WTC11 (cell line): ENCODE measurements at regions not wholly inside any gene's neighbourhood (a gene's known extent, or its start where the extent isn't known, plus 50 kb on each side); places are given as distances from the start of the nearest gene placed in this dataset.

Experiments used
- ATAC-seq: fragments of 200-7000 bp; cut with Tn5 transposase; 2 replicates; pipeline ENCODE4 v1.10.0; 2021; ENCODE audit warnings: mild to moderate bottlenecking, moderate library complexity
- CTCF ChIA-PET: fragments of 300-600 bp; sonication (Branson Sonifier 250); formaldehyde crosslinking; loops from one replicate; lab custom pipeline; 2021; ENCODE audit warnings: antibody characterized with exemption; lab: Charles Lee
- POLR2A ChIA-PET: fragments of 350-600 bp; sonication (Branson Sonifier 250); formaldehyde crosslinking; loops from one replicate; lab custom pipeline; 2021; ENCODE audit warnings: antibody characterized with exemption; lab: Charles Lee
- DNase-seq: peaks from one replicate; pipeline ENCODE4 v3.0.0; 2021; ENCODE audit warnings: low spot score
- H3K27ac Mint-ChIP-seq: 2 replicates; pipeline ENCODE4 v1.8.0; 2021; ENCODE audit warnings: mixed read lengths
- H3K27me3 Mint-ChIP-seq: 2 replicates; pipeline ENCODE4 v1.8.0; 2021; ENCODE audit warnings: low read depth, mild to moderate bottlenecking, moderate library complexity, mixed read lengths
- H3K36me3 Mint-ChIP-seq: 2 replicates; pipeline ENCODE4 v1.8.0; 2021; ENCODE audit warnings: mixed read lengths
- H3K4me1 Mint-ChIP-seq: 2 replicates; pipeline ENCODE4 v1.8.0; 2022; ENCODE audit warnings: mixed read lengths
- H3K4me3 Mint-ChIP-seq: 2 replicates; pipeline ENCODE4 v1.8.0; 2021; ENCODE audit warnings: mild to moderate bottlenecking, moderate library complexity, mixed read lengths
- H3K9me3 Mint-ChIP-seq: 2 replicates; pipeline ENCODE4 v1.8.0; 2021; ENCODE audit warnings: mixed read lengths
- ATF1 ChIP-seq: sonication (generic); formaldehyde crosslinking; IDR thresholded peaks from 2 replicates; pipeline ENCODE4 v1.8.1; 2023; ENCODE audit warnings: mild to moderate bottlenecking, moderate library complexity, missing genetic modification reagents
- CBFB ChIP-seq: sonication (generic); formaldehyde crosslinking; IDR thresholded peaks from 2 replicates; pipeline ENCODE4 v1.8.1; 2022; ENCODE audit warnings: mild to moderate bottlenecking, low read depth, missing genetic modification reagents
- FOXP1 ChIP-seq: sonication (generic); formaldehyde crosslinking; IDR thresholded peaks from 2 replicates; pipeline ENCODE4 v1.8.0; 2022; ENCODE audit warnings: missing genetic modification reagents, mild to moderate bottlenecking, moderate library complexity, borderline replicate concordance
- HMGA2 ChIP-seq: fragments of 250-450 bp; sonication (Bioruptor Pico); IDR thresholded peaks from 2 replicates; pipeline ENCODE4 v1.4.0; 2021; ENCODE audit warnings: mild to moderate bottlenecking, moderate library complexity
- HMGXB4 ChIP-seq: sonication (generic); formaldehyde crosslinking; IDR thresholded peaks from 2 replicates; pipeline ENCODE4 v1.8.1; 2023; ENCODE audit warnings: mild to moderate bottlenecking, moderate library complexity, missing genetic modification reagents
- MAX ChIP-seq: sonication (generic); formaldehyde crosslinking; IDR thresholded peaks from 2 replicates; pipeline ENCODE4 v1.8.0; 2022; ENCODE audit warnings: mild to moderate bottlenecking, missing genetic modification reagents
- MXD4 ChIP-seq: fragments of 250-450 bp; sonication (Bioruptor Pico); IDR thresholded peaks from 2 replicates; pipeline ENCODE4 v1.8.0; 2021; ENCODE audit warnings: mild to moderate bottlenecking, moderate library complexity, borderline replicate concordance
- NR3C1 ChIP-seq: sonication (generic); formaldehyde crosslinking; conservative IDR thresholded peaks from 2 replicates; pipeline ENCODE4 v1.8.1; 2023; ENCODE audit warnings: low read depth, mild to moderate bottlenecking, missing genetic modification reagents
- OVOL2 ChIP-seq: fragments of 250-450 bp; sonication (Bioruptor Pico); IDR thresholded peaks from 2 replicates; pipeline ENCODE4 v1.9.0; 2021; ENCODE audit warnings: mild to moderate bottlenecking, borderline replicate concordance
- RORB ChIP-seq: fragments of 250-450 bp; sonication (Bioruptor Pico); IDR thresholded peaks from 2 replicates; pipeline ENCODE4 v1.9.0; 2021; ENCODE audit warnings: mild to moderate bottlenecking
- TCF7 ChIP-seq: sonication (generic); formaldehyde crosslinking; IDR thresholded peaks from 2 replicates; pipeline ENCODE4 v1.8.0; 2022; ENCODE audit warnings: mild to moderate bottlenecking, low read depth, missing genetic modification reagents, moderate library complexity
- TEAD4 ChIP-seq: sonication (generic); formaldehyde crosslinking; IDR thresholded peaks from 2 replicates; pipeline ENCODE4 v1.8.0; 2022; ENCODE audit warnings: mild to moderate bottlenecking, missing genetic modification reagents
- ZNF396 ChIP-seq: fragments of 250-450 bp; sonication (Bioruptor Pico); IDR thresholded peaks from 2 replicates; pipeline ENCODE4 v1.8.0; 2021; ENCODE audit warnings: mild to moderate bottlenecking, moderate library complexity, borderline replicate concordance
- ZNF423 ChIP-seq: fragments of 250-450 bp; sonication (Bioruptor Pico); IDR thresholded peaks from 2 replicates; pipeline ENCODE4 v2.1.2; 2022; ENCODE audit warnings: mild to moderate bottlenecking, moderate library complexity
- TF ChIP-seq, protein P1 (sequence below): sonication (generic); formaldehyde crosslinking; IDR thresholded peaks from 2 replicates; pipeline ENCODE4 v1.8.0; 2023; ENCODE audit warnings: mild to moderate bottlenecking, missing genetic modification reagents
- TF ChIP-seq, protein P2 (sequence below): sonication (generic); formaldehyde crosslinking; IDR thresholded peaks from 2 replicates; pipeline ENCODE4 v1.8.0; 2022; ENCODE audit warnings: mild to moderate bottlenecking, missing genetic modification reagents
- TF ChIP-seq, protein P3 (sequence below): sonication (generic); formaldehyde crosslinking; IDR thresholded peaks from 2 replicates; pipeline ENCODE4 v1.8.1; 2022; ENCODE audit warnings: low read depth, missing genetic modification reagents, borderline replicate concordance
- TF ChIP-seq, protein P4 (sequence below): fragments of 250-450 bp; sonication (Bioruptor Pico); IDR thresholded peaks from 2 replicates; pipeline ENCODE4 v2.1.2; 2022; ENCODE audit warnings: mild to moderate bottlenecking, moderate library complexity
- TF ChIP-seq, protein P5 (sequence below): sonication (generic); formaldehyde crosslinking; conservative IDR thresholded peaks from 2 replicates; pipeline ENCODE4 v1.8.1; 2023; ENCODE audit warnings: mild to moderate bottlenecking, low read depth, missing genetic modification reagents, moderate library complexity
- TF ChIP-seq, protein P6 (sequence below): sonication (generic); formaldehyde crosslinking; IDR thresholded peaks from 2 replicates; pipeline ENCODE4 v1.8.0; 2023; ENCODE audit warnings: missing genetic modification reagents

GRCh38 chr5:88999853-89000252 lies 116.9 kb upstream of the MEF2C start (continued):
- TF ChIP-seq, protein P1, sequence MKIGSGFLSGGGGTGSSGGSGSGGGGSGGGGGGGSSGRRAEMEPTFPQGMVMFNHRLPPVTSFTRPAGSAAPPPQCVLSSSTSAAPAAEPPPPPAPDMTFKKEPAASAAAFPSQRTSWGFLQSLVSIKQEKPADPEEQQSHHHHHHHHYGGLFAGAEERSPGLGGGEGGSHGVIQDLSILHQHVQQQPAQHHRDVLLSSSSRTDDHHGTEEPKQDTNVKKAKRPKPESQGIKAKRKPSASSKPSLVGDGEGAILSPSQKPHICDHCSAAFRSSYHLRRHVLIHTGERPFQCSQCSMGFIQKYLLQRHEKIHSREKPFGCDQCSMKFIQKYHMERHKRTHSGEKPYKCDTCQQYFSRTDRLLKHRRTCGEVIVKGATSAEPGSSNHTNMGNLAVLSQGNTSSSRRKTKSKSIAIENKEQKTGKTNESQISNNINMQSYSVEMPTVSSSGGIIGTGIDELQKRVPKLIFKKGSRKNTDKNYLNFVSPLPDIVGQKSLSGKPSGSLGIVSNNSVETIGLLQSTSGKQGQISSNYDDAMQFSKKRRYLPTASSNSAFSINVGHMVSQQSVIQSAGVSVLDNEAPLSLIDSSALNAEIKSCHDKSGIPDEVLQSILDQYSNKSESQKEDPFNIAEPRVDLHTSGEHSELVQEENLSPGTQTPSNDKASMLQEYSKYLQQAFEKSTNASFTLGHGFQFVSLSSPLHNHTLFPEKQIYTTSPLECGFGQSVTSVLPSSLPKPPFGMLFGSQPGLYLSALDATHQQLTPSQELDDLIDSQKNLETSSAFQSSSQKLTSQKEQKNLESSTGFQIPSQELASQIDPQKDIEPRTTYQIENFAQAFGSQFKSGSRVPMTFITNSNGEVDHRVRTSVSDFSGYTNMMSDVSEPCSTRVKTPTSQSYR (CRISPR knock-in tag) = no peak

GRCh38 chr5:88997937-88998336 lies 115.0 kb upstream of the MEF2C start:
- ATAC-seq = no peak
- Mint-ChIP-seq H3K9me3 (peaks cover 5% of the 10 kb centered on the region; the same call in 1 of the 2 replicates), H3K36me3 (peaks cover 5% of the 10 kb centered on the region), H3K27ac (no peak overlapping the region), H3K4me3 (no peak overlapping the region), H3K27me3 (no peaks in the 10 kb centered on the region), H3K4me1 (peaks cover 7% of the 10 kb centered on the region)
- ChIA-PET CTCF (no interaction called here), POLR2A (no interaction called here)
- DNase-seq = no peak
- TF ChIP-seq HMGA2 (CRISPR knock-in tag) = no peak
- TF ChIP-seq MAX = no peak
- no peak for TF ChIP-seq RORB (CRISPR knock-in tag)
- TF ChIP-seq FOXP1 (CRISPR knock-in tag) = no peak
- no peak for TF ChIP-seq TCF7
- TF ChIP-seq NR3C1 (CRISPR knock-in tag) = no peak
- no peak for TF ChIP-seq ZNF396 (CRISPR knock-in tag)
- TF ChIP-seq CBFB = no peak
- TF ChIP-seq, protein P2, sequence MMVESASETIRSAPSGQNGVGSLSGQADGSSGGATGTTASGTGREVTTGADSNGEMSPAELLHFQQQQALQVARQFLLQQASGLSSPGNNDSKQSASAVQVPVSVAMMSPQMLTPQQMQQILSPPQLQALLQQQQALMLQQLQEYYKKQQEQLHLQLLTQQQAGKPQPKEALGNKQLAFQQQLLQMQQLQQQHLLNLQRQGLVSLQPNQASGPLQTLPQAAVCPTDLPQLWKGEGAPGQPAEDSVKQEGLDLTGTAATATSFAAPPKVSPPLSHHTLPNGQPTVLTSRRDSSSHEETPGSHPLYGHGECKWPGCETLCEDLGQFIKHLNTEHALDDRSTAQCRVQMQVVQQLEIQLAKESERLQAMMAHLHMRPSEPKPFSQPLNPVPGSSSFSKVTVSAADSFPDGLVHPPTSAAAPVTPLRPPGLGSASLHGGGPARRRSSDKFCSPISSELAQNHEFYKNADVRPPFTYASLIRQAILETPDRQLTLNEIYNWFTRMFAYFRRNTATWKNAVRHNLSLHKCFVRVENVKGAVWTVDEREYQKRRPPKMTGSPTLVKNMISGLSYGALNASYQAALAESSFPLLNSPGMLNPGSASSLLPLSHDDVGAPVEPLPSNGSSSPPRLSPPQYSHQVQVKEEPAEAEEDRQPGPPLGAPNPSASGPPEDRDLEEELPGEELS (CRISPR knock-in tag) = no peak
- TF ChIP-seq OVOL2 (CRISPR knock-in tag) = no peak
- no peak for TF ChIP-seq MXD4
- TF ChIP-seq, protein P3, sequence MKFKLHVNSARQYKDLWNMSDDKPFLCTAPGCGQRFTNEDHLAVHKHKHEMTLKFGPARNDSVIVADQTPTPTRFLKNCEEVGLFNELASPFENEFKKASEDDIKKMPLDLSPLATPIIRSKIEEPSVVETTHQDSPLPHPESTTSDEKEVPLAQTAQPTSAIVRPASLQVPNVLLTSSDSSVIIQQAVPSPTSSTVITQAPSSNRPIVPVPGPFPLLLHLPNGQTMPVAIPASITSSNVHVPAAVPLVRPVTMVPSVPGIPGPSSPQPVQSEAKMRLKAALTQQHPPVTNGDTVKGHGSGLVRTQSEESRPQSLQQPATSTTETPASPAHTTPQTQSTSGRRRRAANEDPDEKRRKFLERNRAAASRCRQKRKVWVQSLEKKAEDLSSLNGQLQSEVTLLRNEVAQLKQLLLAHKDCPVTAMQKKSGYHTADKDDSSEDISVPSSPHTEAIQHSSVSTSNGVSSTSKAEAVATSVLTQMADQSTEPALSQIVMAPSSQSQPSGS (CRISPR knock-in tag) = no peak
- TF ChIP-seq HMGXB4 (CRISPR knock-in tag) = no peak
- TF ChIP-seq, protein P4, sequence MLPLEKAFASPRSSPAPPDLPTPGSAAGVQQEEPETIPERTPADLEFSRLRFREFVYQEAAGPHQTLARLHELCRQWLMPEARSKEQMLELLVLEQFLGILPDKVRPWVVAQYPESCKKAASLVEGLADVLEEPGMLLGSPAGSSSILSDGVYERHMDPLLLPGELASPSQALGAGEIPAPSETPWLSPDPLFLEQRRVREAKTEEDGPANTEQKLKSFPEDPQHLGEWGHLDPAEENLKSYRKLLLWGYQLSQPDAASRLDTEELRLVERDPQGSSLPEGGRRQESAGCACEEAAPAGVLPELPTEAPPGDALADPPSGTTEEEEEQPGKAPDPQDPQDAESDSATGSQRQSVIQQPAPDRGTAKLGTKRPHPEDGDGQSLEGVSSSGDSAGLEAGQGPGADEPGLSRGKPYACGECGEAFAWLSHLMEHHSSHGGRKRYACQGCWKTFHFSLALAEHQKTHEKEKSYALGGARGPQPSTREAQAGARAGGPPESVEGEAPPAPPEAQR = no peak
- no peak for TF ChIP-seq TEAD4
- TF ChIP-seq ATF1 (CRISPR knock-in tag) = no peak
- no peak for TF ChIP-seq ZNF423 (CRISPR knock-in tag)
- TF ChIP-seq, protein P5, sequence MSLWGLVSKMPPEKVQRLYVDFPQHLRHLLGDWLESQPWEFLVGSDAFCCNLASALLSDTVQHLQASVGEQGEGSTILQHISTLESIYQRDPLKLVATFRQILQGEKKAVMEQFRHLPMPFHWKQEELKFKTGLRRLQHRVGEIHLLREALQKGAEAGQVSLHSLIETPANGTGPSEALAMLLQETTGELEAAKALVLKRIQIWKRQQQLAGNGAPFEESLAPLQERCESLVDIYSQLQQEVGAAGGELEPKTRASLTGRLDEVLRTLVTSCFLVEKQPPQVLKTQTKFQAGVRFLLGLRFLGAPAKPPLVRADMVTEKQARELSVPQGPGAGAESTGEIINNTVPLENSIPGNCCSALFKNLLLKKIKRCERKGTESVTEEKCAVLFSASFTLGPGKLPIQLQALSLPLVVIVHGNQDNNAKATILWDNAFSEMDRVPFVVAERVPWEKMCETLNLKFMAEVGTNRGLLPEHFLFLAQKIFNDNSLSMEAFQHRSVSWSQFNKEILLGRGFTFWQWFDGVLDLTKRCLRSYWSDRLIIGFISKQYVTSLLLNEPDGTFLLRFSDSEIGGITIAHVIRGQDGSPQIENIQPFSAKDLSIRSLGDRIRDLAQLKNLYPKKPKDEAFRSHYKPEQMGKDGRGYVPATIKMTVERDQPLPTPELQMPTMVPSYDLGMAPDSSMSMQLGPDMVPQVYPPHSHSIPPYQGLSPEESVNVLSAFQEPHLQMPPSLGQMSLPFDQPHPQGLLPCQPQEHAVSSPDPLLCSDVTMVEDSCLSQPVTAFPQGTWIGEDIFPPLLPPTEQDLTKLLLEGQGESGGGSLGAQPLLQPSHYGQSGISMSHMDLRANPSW (CRISPR knock-in tag) = no peak
- TF ChIP-seq, protein P6, sequence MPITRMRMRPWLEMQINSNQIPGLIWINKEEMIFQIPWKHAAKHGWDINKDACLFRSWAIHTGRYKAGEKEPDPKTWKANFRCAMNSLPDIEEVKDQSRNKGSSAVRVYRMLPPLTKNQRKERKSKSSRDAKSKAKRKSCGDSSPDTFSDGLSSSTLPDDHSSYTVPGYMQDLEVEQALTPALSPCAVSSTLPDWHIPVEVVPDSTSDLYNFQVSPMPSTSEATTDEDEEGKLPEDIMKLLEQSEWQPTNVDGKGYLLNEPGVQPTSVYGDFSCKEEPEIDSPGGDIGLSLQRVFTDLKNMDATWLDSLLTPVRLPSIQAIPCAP = no peak
